ENCODE measurements at regions not wholly inside any gene's neighbourhood (a gene's known extent, or its start where the extent isn't known, plus 50 kb on each side); places are given as distances from the start of the nearest gene placed in this dataset.

GRCh38 chr2:8581601-8582041 is 100.2 kb upstream of the ID2 start:
- TF ChIP-seq POLR2A (IDR thresholded peaks at IDR 0.05), result no peak
- no peak for TF ChIP-seq CTCF (IDR thresholded peaks at IDR 0.05)
